Gastroesophageal sphincter (tissue), 3 donors: ENCODE measurements at regions not wholly inside any gene's neighbourhood (a gene's known extent, or its start where the extent isn't known, plus 50 kb on each side); places are given as distances from the start of the nearest gene placed in this dataset.

ENCODE experiments used
- EP300 ChIP-seq: sonication (generic); formaldehyde crosslinking; IDR thresholded peaks from one replicate; pipeline ENCODE4 v1.6.1; 2017; ENCODE audit warnings: antibody characterized with exemption, mild to moderate bottlenecking
- POLR2A ChIP-seq, 2 donors: fragments of 450-650 bp; IDR thresholded peaks; one replicate each; pipeline ENCODE4 v1.6.1; 2017; ENCODE audit warnings: antibody characterized with exemption in 2 of 2, mild to moderate bottlenecking in 2 of 2, moderate library complexity in 1 of 2
- POLR2AphosphoS5 ChIP-seq: sonication (generic); formaldehyde crosslinking; IDR thresholded peaks from one replicate; pipeline ENCODE4 v1.6.1; 2017; ENCODE audit warnings: antibody characterized with exemption
- TF ChIP-seq, protein P1 (sequence below), 4 experiments: fragments of 200-600 bp in 2 of 4; fragments of 450-650 bp in 2 of 4; sonication (generic) in 1 of 4; IDR thresholded peaks; one replicate each; pipeline ENCODE4 v1.5.1; 2017 to 2019; ENCODE audit warnings: antibody characterized with exemption in 4 of 4, mild to moderate bottlenecking in 2 of 4, moderate library complexity in 2 of 4

DNA sequence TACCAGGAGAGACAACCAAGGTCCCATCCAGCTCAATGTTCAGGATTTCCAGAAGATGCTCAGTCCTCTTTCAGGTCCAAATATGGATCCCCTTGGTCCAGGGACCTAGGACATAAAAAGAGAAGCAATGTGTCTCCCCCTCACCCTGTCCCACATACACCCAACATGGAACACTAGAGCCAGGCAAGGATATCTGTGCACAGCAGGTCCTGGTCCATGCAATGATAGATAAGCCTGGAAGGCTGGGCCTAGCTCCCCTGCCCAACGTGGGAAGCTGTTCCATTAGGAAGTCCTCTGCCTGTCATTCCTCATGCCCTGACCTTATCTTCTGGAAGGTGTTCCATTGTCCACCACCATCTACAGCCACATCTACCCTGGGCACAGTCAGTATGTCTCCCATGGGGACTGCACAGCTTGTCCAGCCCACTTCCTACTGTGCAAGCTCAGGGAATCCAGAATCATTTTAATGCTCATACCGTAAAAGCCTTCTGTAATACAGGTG is 1434.8 kb downstream of the TBC1D22A start:
- TF ChIP-seq, protein P1, sequence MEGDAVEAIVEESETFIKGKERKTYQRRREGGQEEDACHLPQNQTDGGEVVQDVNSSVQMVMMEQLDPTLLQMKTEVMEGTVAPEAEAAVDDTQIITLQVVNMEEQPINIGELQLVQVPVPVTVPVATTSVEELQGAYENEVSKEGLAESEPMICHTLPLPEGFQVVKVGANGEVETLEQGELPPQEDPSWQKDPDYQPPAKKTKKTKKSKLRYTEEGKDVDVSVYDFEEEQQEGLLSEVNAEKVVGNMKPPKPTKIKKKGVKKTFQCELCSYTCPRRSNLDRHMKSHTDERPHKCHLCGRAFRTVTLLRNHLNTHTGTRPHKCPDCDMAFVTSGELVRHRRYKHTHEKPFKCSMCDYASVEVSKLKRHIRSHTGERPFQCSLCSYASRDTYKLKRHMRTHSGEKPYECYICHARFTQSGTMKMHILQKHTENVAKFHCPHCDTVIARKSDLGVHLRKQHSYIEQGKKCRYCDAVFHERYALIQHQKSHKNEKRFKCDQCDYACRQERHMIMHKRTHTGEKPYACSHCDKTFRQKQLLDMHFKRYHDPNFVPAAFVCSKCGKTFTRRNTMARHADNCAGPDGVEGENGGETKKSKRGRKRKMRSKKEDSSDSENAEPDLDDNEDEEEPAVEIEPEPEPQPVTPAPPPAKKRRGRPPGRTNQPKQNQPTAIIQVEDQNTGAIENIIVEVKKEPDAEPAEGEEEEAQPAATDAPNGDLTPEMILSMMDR (IDR thresholded peaks at IDR 0.05) = no peak
- no peak for TF ChIP-seq POLR2A (IDR thresholded peaks at IDR 0.05)
- no peak for TF ChIP-seq POLR2AphosphoS5
- TF ChIP-seq EP300 = no peak
